ENCODE measurements at regions not wholly inside any gene's neighbourhood (a gene's known extent, or its start where the extent isn't known, plus 50 kb on each side); places are given as distances from the start of the nearest gene placed in this dataset.

GRCh38 chr21:43289442-43289841 is 120.6 kb downstream of the CRYAA start:
- Mint-ChIP-seq H3K9me3 (ENCODE audit: insufficient read depth) (peaks cover 2% of the 10 kb centered on the region), H3K27ac (no peak overlapping the region), H3K4me3 (no peak overlapping the region), H3K4me1 (peaks cover 19% of the 10 kb centered on the region), H3K27me3 (peaks cover 13% of the 10 kb centered on the region)
- no peak overlapping the region for H3K4me2 ChIP-seq (replicated peaks; ENCODE audit: low read depth, low read length, poor library complexity, severe bottlenecking)
- H3K4me1 ChIP-seq (ENCODE audit: control insufficient read depth in 2 of 2, insufficient read depth in 2 of 2, low read length in 2 of 2): peaks cover 10 to 18% of the 10 kb centered on the region in 2 donors
- no peak for ATAC-seq (ENCODE audit: low read depth)
- H3K9ac ChIP-seq (ENCODE audit: low read length): no peak overlapping the region
- peaks cover 0 to 7% (median 2%) of the 10 kb centered on the region in 4 experiments for H3K27me3 ChIP-seq (replicated peaks in 1 of 4; ENCODE audit: control extremely low read depth in 1 of 4, control insufficient read depth in 3 of 4, insufficient read depth in 4 of 4, low read length in 3 of 4)
- intact Hi-C loops (cut with micrococcal nuclease): no loop called here
- no peak for TF ChIP-seq EZH2 (IDR thresholded peaks at IDR 0.05; ENCODE audit: borderline replicate concordance, insufficient read depth, low read depth, low read length, poor library complexity, severe bottlenecking)
- H3K4me3 ChIP-seq (ENCODE audit: control extremely low read depth in 1 of 5, extremely low read depth in 1 of 5, insufficient read depth in 1 of 5, low read depth in 2 of 5, low read length in 4 of 5): no peak overlapping the region
- H2AFZ ChIP-seq (ENCODE audit: insufficient read depth, low read depth, low read length, poor library complexity, severe bottlenecking): no peak overlapping the region
- no peak for DNase-seq
- no peaks in the 10 kb centered on the region for H4K20me1 ChIP-seq (ENCODE audit: control insufficient read depth, insufficient read depth, low read length, poor library complexity, severe bottlenecking)
- H3K36me3 ChIP-seq (replicated peaks in 1 of 2; ENCODE audit: control extremely low read depth in 1 of 2, control insufficient read depth in 1 of 2, extremely low read depth in 1 of 2, insufficient read depth in 2 of 2, low read length in 1 of 2): no peaks in the 10 kb centered on the region
- ChIA-PET POLR2A (interaction anchor here (0.7 kb wide), 1 partner anchor 16 kb away, joined by 8 read pairs; no protein-coding TSS in a partner anchor), CTCF (no interaction called here)
- 100% methylated on average over 1 of the region's 2 CpGs for WGBS (ENCODE audit: insufficient coverage)
- no peak overlapping the region for H3K27ac ChIP-seq (ENCODE audit: low read length in 2 of 2)
- no peaks in the 10 kb centered on the region for H3K79me2 ChIP-seq (ENCODE audit: control insufficient read depth, insufficient read depth, low read length)
- peaks cover 0 to 13% (median 0%) of the 10 kb centered on the region in 3 donors for H3K9me3 ChIP-seq (ENCODE audit: control extremely low read depth in 1 of 3, control insufficient read depth in 2 of 3, insufficient read depth in 1 of 3, low read length in 2 of 3)

GRCh38 chr21:43287795-43288755 is 119.3 kb downstream of the CRYAA start:
- H3K4me1 ChIP-seq (ENCODE audit: control insufficient read depth in 2 of 2, insufficient read depth in 2 of 2, low read length in 2 of 2): peaks cover 9 to 14% of the 10 kb centered on the region in 2 donors
- H3K4me3 Mint-ChIP-seq: no peak overlapping the region
- H3K4me1 Mint-ChIP-seq: peaks cover 11% of the 10 kb centered on the region
- no peak for TF ChIP-seq EZH2 (IDR thresholded peaks at IDR 0.05; ENCODE audit: borderline replicate concordance, insufficient read depth, low read depth, low read length, poor library complexity, severe bottlenecking)
- intact Hi-C loops (cut with micrococcal nuclease): no loop called here
- peaks cover 0 to 13% (median 0%) of the 10 kb centered on the region in 3 donors for H3K9me3 ChIP-seq (ENCODE audit: control extremely low read depth in 1 of 3, control insufficient read depth in 2 of 3, insufficient read depth in 1 of 3, low read length in 2 of 3)
- ATAC-seq (ENCODE audit: low read depth): no peak
- no peak overlapping the region for H3K9ac ChIP-seq (ENCODE audit: low read length)
- no peak for DNase-seq
- 91% methylated on average over 20 of the region's 22 CpGs for WGBS (ENCODE audit: insufficient coverage)
- CTCF ChIA-PET: no interaction called here
- H3K4me3 ChIP-seq (ENCODE audit: control extremely low read depth in 1 of 5, extremely low read depth in 1 of 5, insufficient read depth in 1 of 5, low read depth in 2 of 5, low read length in 4 of 5): no peak overlapping the region
- no peaks in the 10 kb centered on the region for H3K79me2 ChIP-seq (ENCODE audit: control insufficient read depth, insufficient read depth, low read length)
- no peak overlapping the region for H3K27ac Mint-ChIP-seq
- peaks cover 2% of the 10 kb centered on the region for H3K9me3 Mint-ChIP-seq (ENCODE audit: insufficient read depth)
- POLR2A ChIA-PET: interaction anchor here (0.6 kb wide), 1 partner anchor 425 kb away, joined by 7 read pairs; no protein-coding TSS in a partner anchor
- H3K4me2 ChIP-seq (replicated peaks; ENCODE audit: low read depth, low read length, poor library complexity, severe bottlenecking): no peak overlapping the region
- H3K27me3 Mint-ChIP-seq: peaks cover 5% of the 10 kb centered on the region
- H2AFZ ChIP-seq (ENCODE audit: insufficient read depth, low read depth, low read length, poor library complexity, severe bottlenecking): no peak overlapping the region
- H3K27ac ChIP-seq (ENCODE audit: low read length in 2 of 2): no peak overlapping the region
- no peaks in the 10 kb centered on the region for H3K36me3 ChIP-seq (replicated peaks in 1 of 2; ENCODE audit: control extremely low read depth in 1 of 2, control insufficient read depth in 1 of 2, extremely low read depth in 1 of 2, insufficient read depth in 2 of 2, low read length in 1 of 2)
- peaks cover 0 to 7% (median 0%) of the 10 kb centered on the region in 4 experiments for H3K27me3 ChIP-seq (replicated peaks in 1 of 4; ENCODE audit: control extremely low read depth in 1 of 4, control insufficient read depth in 3 of 4, insufficient read depth in 4 of 4, low read length in 3 of 4)
- no peaks in the 10 kb centered on the region for H4K20me1 ChIP-seq (ENCODE audit: control insufficient read depth, insufficient read depth, low read length, poor library complexity, severe bottlenecking)

Measured in B cell (primary cell).